ENCODE measurements at regions not wholly inside any gene's neighbourhood (a gene's known extent, or its start where the extent isn't known, plus 50 kb on each side); places are given as distances from the start of the nearest gene placed in this dataset.

- ATAC-seq (replicated peaks in 1 of 2) (no peak), DNase-seq (no peak)
- no peaks in the 10 kb centered on the region for H3K9me3 Mint-ChIP-seq
- H3K4me3 Mint-ChIP-seq, result no peak overlapping the region
- H3K27ac Mint-ChIP-seq, result no peak overlapping the region
- H3K4me1 Mint-ChIP-seq (ENCODE audit: low read depth), result no peaks in the 10 kb centered on the region
- no peaks in the 10 kb centered on the region for H3K36me3 Mint-ChIP-seq (ENCODE audit: insufficient read depth in 2 of 2)
- peaks cover 6% of the 10 kb centered on the region for H3K27me3 Mint-ChIP-seq (ENCODE audit: low read depth)
Observed at GRCh38 chr2:67883316-67884087, 179.3 kb downstream of the C1D start.

DNA sequence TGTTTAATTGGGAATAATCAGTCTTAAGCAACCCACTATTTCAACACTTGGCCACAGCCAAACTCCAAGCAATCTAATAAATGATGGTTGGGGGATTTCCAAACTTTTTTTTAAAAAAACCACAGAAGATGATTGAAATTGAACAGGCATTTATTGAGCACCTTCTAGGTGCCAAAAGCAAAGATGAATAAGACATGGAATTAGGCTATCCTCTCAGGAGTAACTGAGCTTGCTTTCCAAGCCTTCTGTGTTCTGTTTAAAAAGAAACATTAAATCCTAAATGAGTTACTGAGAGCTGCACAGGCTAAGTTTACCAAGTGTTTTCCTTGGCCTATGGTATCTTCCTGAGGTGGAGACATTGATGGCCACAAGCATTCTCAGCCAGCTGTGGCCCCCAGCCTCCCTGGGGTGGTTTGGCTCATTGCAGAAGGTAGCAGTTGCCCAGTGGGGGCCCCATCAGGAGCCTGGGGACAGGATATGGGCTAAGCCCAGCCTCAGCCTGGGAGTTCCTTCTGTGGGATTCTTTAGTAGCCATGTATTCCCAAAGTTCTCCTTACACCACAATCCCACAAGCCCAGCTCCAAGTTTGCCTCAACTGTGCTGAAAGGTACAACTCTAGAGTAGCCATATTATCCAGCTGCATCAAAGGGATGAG, 174.3 kb downstream of the C1D start:
- Mint-ChIP-seq H3K27ac (peak overlapping the region; percentile 8), H3K27me3 (ENCODE audit: low read depth) (no peaks in the 10 kb centered on the region), H3K36me3 (ENCODE audit: insufficient read depth in 2 of 2) (no peaks in the 10 kb centered on the region), H3K4me3 (no peak overlapping the region), H3K4me1 (ENCODE audit: low read depth) (no peaks in the 10 kb centered on the region), H3K9me3 (no peaks in the 10 kb centered on the region)
- ATAC-seq (replicated peaks in 1 of 2), result no peak
- DNase-seq, result no peak

DNA sequence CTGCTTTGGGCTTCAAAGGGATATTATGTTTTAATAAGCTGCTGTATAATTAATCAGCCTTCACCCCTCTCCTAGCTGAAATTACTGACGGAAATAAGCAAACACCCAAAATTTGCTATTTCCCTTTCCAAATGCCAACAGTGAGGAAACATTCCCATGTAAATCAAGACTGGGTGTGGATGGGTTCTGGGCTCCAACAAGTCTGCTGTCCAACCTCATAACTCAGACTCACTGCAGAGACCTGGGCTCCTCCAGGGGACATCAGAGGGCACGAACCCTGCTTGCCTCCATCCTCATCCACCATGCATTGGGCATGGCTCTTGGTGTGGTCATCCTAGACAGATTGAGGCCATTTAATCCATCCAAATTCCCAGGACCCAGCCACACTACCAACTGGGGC, 173.7 kb downstream of the C1D start:
- peaks cover 0 to 3% of the 10 kb centered on the region in 2 donors for H3K9me3 Mint-ChIP-seq

DNA sequence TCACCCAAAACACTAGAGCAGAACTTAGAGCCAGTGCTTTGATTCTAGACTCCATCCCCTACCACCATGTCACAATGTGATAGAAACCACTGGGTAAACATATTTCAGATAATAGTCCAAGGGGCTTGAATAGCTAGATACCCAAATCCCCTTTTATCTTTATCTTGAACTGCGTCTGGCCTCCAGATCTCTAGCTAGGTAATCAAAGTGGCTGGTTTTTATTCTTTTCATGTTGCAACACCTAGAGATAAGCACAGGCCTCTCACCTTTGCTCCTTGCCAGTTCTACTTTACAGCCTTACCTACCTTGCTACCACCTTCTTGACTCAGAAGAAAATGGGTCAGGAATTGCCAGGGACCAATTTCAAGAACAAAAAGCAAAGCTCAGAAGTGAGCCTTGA, 171.2 kb downstream of the C1D start:
- Mint-ChIP-seq H3K4me3 (no peak overlapping the region), H3K4me1 (ENCODE audit: low read depth) (no peaks in the 10 kb centered on the region), H3K27ac (no peak overlapping the region), H3K27me3 (ENCODE audit: low read depth) (peaks cover 5% of the 10 kb centered on the region), H3K36me3 (ENCODE audit: insufficient read depth in 2 of 2) (no peaks in the 10 kb centered on the region), H3K9me3 (peaks cover 0 to 3% of the 10 kb centered on the region in 2 donors)
- DNase-seq (no peak), ATAC-seq (replicated peaks in 1 of 2) (no peak)

More for the DNA sequence above, 173.7 kb downstream of the C1D start:
- DNase-seq (no peak), ATAC-seq (replicated peaks in 1 of 2) (no peak)
- peaks cover under 1% of the 10 kb centered on the region for H3K27me3 Mint-ChIP-seq (ENCODE audit: low read depth)
- no peaks in the 10 kb centered on the region for H3K36me3 Mint-ChIP-seq (ENCODE audit: insufficient read depth in 2 of 2)
- H3K4me1 Mint-ChIP-seq (ENCODE audit: low read depth), result no peaks in the 10 kb centered on the region
- no peak overlapping the region for H3K4me3 Mint-ChIP-seq
- H3K27ac Mint-ChIP-seq, result no peak overlapping the region

DNA sequence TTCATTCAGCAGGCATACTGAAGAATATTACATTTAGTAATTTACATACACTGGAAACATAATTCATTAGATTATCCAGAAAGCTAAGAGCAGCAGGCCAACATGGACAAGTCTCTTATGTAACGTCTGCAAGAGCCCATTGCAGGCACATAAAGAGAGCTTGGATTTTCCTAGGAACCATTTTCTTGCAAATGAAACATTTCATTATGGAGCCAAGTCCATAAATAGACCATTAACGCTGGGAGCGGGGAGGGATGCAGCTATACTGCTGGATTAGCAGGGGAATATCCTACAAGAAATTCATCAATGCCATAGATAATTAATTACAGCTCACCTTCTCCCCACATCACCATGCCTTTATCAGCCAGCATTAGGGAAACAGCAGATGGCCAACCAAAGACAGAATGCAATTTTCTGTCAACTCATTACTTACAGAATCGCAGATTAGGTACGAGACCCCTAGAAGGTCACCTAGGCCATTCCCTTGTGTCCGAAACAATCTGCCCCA, 170.4 kb downstream of the C1D start:
- Mint-ChIP-seq H3K36me3 (ENCODE audit: insufficient read depth in 2 of 2) (no peaks in the 10 kb centered on the region), H3K27me3 (ENCODE audit: low read depth) (peaks cover 5% of the 10 kb centered on the region), H3K4me1 (ENCODE audit: low read depth) (no peaks in the 10 kb centered on the region), H3K27ac (no peak overlapping the region), H3K9me3 (peaks cover 0 to 3% of the 10 kb centered on the region in 2 donors), H3K4me3 (no peak overlapping the region)
- no peak for ATAC-seq (replicated peaks in 1 of 2)
- DNase-seq, result no peak

DNA sequence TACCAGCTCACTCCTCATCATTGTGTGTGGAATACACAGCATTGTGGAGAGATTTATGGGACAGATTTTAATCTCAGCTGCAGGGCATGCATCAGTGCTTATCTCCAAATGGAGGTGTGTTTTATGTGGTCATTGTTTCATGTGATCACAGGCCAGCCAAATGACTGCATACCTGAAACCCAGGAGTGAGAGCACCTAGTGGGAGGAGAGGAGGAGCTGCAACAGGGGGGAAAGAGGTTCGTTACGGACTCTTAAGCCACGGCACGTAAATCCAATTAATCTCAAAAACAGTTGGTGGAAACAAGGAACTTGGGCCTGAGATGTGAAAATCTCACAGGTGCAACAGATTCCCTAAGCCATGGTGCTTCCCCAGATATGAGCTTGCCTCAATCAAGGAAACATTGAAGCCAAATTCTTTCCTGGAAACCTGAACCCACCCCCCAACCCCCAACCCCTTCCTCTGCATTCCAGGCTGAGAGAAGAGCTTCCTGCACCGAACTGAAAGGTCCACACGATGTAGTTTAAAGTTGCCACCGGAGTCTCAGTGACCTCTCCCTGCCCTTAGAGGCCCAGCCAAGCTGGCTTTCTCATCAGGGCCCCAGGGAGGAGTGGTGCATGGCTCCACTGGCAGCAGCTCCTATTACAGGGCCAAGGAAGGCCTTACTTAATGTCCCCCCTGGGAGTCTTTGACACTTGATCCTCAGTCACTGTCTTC, 167.4 kb downstream of the C1D start:
- ATAC-seq (replicated peaks in 1 of 2) (no peak), DNase-seq (no peak)
- Mint-ChIP-seq H3K27ac (no peak overlapping the region), H3K4me1 (ENCODE audit: low read depth) (no peaks in the 10 kb centered on the region), H3K9me3 (peaks cover 0 to 3% of the 10 kb centered on the region in 2 donors), H3K4me3 (no peak overlapping the region), H3K36me3 (ENCODE audit: insufficient read depth in 2 of 2) (no peaks in the 10 kb centered on the region), H3K27me3 (ENCODE audit: low read depth) (peaks cover 5% of the 10 kb centered on the region)

GRCh38 chr2:67896076-67896475, 166.7 kb downstream of the C1D start:
- no peaks in the 10 kb centered on the region for H3K4me1 Mint-ChIP-seq (ENCODE audit: low read depth)
- peaks cover 5% of the 10 kb centered on the region for H3K27me3 Mint-ChIP-seq (ENCODE audit: low read depth)
- H3K36me3 Mint-ChIP-seq (ENCODE audit: insufficient read depth in 2 of 2), result no peaks in the 10 kb centered on the region
- no peak overlapping the region for H3K27ac Mint-ChIP-seq
- no peak overlapping the region for H3K4me3 Mint-ChIP-seq
- DNase-seq, result no peak
- no peak for ATAC-seq (replicated peaks in 1 of 2)
- peaks cover 0 to 3% of the 10 kb centered on the region in 2 donors for H3K9me3 Mint-ChIP-seq

- peaks cover 0 to 3% of the 10 kb centered on the region in 2 donors for H3K9me3 Mint-ChIP-seq
- H3K27me3 Mint-ChIP-seq (ENCODE audit: low read depth), result peaks cover 5% of the 10 kb centered on the region
- H3K4me1 Mint-ChIP-seq (ENCODE audit: low read depth), result no peaks in the 10 kb centered on the region
- no peak overlapping the region for H3K4me3 Mint-ChIP-seq
- no peaks in the 10 kb centered on the region for H3K36me3 Mint-ChIP-seq (ENCODE audit: insufficient read depth in 2 of 2)
- ATAC-seq (replicated peaks in 1 of 2), result no peak
- no peak for DNase-seq
- no peak overlapping the region for H3K27ac Mint-ChIP-seq
Observed at GRCh38 chr2:67896476-67896875, 166.3 kb downstream of the C1D start.

- no peak for DNase-seq
- Mint-ChIP-seq H3K36me3 (ENCODE audit: insufficient read depth in 2 of 2) (no peaks in the 10 kb centered on the region), H3K4me3 (no peak overlapping the region), H3K27me3 (ENCODE audit: low read depth) (peaks cover 5% of the 10 kb centered on the region), H3K4me1 (ENCODE audit: low read depth) (no peaks in the 10 kb centered on the region), H3K27ac (no peak overlapping the region), H3K9me3 (peaks cover 0 to 3% of the 10 kb centered on the region in 2 donors)
- ATAC-seq (replicated peaks in 1 of 2), result no peak
Observed at GRCh38 chr2:67898595-67898994, 164.2 kb downstream of the C1D start.

DNA sequence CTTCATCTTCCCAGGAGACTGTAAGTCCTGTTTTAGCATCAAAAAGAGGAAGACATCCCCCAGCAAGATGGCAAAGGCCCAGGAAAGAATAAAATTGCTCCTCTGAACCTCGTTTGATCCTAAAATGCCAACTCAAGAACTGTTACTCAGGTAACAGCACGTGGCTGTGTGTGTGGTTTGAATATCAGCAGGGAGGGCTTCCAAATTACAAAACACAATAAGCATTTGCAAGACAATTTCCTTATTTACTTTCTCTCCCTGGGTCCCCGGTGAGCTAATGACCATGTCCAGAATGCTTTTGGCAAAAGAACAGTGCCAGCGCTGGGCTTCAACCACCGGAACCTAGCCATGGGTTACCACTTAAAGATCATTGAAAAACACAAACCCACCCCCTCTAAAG, 163.6 kb downstream of the C1D start:
- peaks cover 3% of the 10 kb centered on the region for H3K27me3 Mint-ChIP-seq (ENCODE audit: low read depth)
- H3K36me3 Mint-ChIP-seq (ENCODE audit: insufficient read depth in 2 of 2), result no peaks in the 10 kb centered on the region
- no peak for DNase-seq
- no peaks in the 10 kb centered on the region for H3K4me1 Mint-ChIP-seq (ENCODE audit: low read depth)
- no peak overlapping the region for H3K27ac Mint-ChIP-seq
- ATAC-seq (replicated peaks in 1 of 2), result no peak
- H3K4me3 Mint-ChIP-seq, result no peak overlapping the region
- H3K9me3 Mint-ChIP-seq, result no peaks in the 10 kb centered on the region

DNA sequence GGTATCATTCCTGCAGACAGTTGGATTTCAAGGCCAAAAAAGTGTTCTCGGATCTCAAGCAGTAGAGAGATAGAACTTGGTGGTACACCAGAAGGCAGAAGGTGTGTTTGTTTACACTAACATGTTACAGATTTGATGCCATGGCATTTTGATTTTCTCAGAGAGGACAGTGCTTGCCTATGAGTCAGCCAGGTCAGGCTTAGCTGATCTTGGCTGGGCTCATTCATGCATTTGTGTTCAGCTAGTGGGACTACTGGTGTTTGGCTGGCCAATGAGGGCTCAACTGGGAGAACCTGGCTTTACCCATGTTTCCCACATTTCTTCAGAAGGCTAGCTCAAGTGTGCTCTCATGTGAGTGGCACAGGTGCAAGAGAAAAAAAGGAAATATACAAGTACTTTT, 162.0 kb downstream of the C1D start:
- Mint-ChIP-seq H3K4me1 (ENCODE audit: low read depth) (no peaks in the 10 kb centered on the region), H3K27ac (no peak overlapping the region), H3K27me3 (ENCODE audit: low read depth) (no peaks in the 10 kb centered on the region), H3K9me3 (no peaks in the 10 kb centered on the region), H3K4me3 (no peak overlapping the region), H3K36me3 (ENCODE audit: insufficient read depth in 2 of 2) (no peaks in the 10 kb centered on the region)
- ATAC-seq (replicated peaks in 1 of 2), result no peak
- no peak for DNase-seq

- no peak overlapping the region for H3K4me3 Mint-ChIP-seq
- no peaks in the 10 kb centered on the region for H3K36me3 Mint-ChIP-seq (ENCODE audit: insufficient read depth in 2 of 2)
- no peaks in the 10 kb centered on the region for H3K4me1 Mint-ChIP-seq (ENCODE audit: low read depth)
- DNase-seq, result no peak
- H3K9me3 Mint-ChIP-seq, result peaks cover 0 to 4% of the 10 kb centered on the region in 2 donors
- no peak overlapping the region for H3K27ac Mint-ChIP-seq
- no peaks in the 10 kb centered on the region for H3K27me3 Mint-ChIP-seq (ENCODE audit: low read depth)
- no peak for ATAC-seq (replicated peaks in 1 of 2)
Observed at GRCh38 chr2:67904566-67904965, 158.2 kb downstream of the C1D start.

DNA sequence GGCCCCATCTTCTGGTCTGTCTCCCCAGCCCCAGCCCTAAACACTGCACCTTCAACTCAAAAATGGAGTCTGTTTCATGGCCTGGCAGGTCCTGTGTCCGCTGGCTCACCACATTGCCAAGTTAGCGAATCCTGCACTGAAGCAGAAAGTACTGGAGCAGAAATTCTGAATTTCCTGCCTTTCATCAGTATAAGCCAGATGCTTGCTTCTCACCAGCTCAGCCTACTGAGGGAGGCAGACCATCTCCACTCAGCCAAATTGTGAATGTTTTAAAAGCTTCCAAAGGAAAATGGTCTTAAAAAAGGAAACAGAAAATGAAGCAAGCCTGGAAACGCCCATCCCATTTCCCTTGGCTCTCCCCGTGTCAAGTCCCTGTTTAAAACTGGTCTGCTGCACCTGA, 157.8 kb downstream of the C1D start:
- Mint-ChIP-seq H3K4me1 (ENCODE audit: low read depth) (no peaks in the 10 kb centered on the region), H3K36me3 (ENCODE audit: insufficient read depth in 2 of 2) (no peaks in the 10 kb centered on the region), H3K9me3 (peaks cover 0 to 4% of the 10 kb centered on the region in 2 donors), H3K4me3 (no peak overlapping the region), H3K27ac (no peak overlapping the region), H3K27me3 (ENCODE audit: low read depth) (no peaks in the 10 kb centered on the region)
- no peak for DNase-seq
- no peak for ATAC-seq (replicated peaks in 1 of 2)

Measured in activated T-cell treated with anti-CD3 and anti-CD28 coated beads, Interleukin-2, amount 50 U/mL, for 72 hours (primary cell).